Stomach (tissue), 8 donors: ENCODE measurements at regions not wholly inside any gene's neighbourhood (a gene's known extent, or its start where the extent isn't known, plus 50 kb on each side); places are given as distances from the start of the nearest gene placed in this dataset.

Source experiments
- DNase-seq, 2 donors: peaks; one replicate each; pipeline versions ENCODE4 v3.0.0 to v3.0.0-alpha.2; 2013 to 2019
- H3K27ac ChIP-seq, 5 donors: fragments of 200-600 bp in 4 of 5; sonication (generic) in 4 of 5; one replicate each; pipeline ENCODE4 v1.5.1; 2013 to 2019; ENCODE audit warnings: mild to moderate bottlenecking in 1 of 5, moderate library complexity in 1 of 5
- H3K27me3 ChIP-seq, 3 donors: fragments of 200-600 bp; sonication (generic); one replicate each; pipeline ENCODE4 v1.5.1; 2017 to 2019; ENCODE audit warnings: mixed run types in 1 of 3
- H3K36me3 ChIP-seq, 4 donors: fragments of 200-600 bp; sonication (generic); 1 replicate in 3 of 4; 2 replicates in 1 of 4; pipeline ENCODE4 v1.5.1; 2016 to 2019
- H3K4me1 ChIP-seq, 4 donors: fragments of 200-600 bp; sonication (generic); one replicate each; pipeline ENCODE4 v1.5.1; 2016 to 2019
- H3K4me3 ChIP-seq, 4 donors: fragments of 200-600 bp; sonication (generic) in 3 of 4; one replicate each; pipeline ENCODE4 v1.5.1; 2016 to 2019; ENCODE audit warnings: mild to moderate bottlenecking in 1 of 4
- H3K9me3 ChIP-seq, 4 donors: fragments of 200-600 bp; sonication (generic); one replicate each; pipeline ENCODE4 v1.5.1; 2016 to 2019
- CTCF ChIP-seq, 7 experiments: fragments of 450-650 bp in 4 of 7; fragments of 200-600 bp in 3 of 7; sonication (generic) in 3 of 7; IDR thresholded peaks; one replicate each; pipeline ENCODE4 v1.5.1; 2016 to 2019; ENCODE audit warnings: antibody characterized with exemption in 7 of 7, control low read depth in 2 of 7, mild to moderate bottlenecking in 1 of 7
- EP300 ChIP-seq: sonication (generic); formaldehyde crosslinking; IDR thresholded peaks from one replicate; pipeline ENCODE4 v1.6.1; 2017; ENCODE audit warnings: antibody characterized with exemption
- POLR2A ChIP-seq, 4 donors: fragments of 450-650 bp; IDR thresholded peaks; one replicate each; pipeline ENCODE4 v1.6.1; 2016; ENCODE audit warnings: antibody characterized with exemption in 4 of 4, control low read depth in 2 of 4, mild to moderate bottlenecking in 1 of 4, moderate library complexity in 1 of 4
- POLR2AphosphoS5 ChIP-seq, 3 donors: sonication (generic); formaldehyde crosslinking; IDR thresholded peaks; one replicate each; pipeline ENCODE4 v1.6.1; 2016; ENCODE audit warnings: antibody characterized with exemption in 3 of 3
- whole genome bisulfite sequencing, 5 donors: extraction: QIAGEN DNeasy Blood & Tissue Kit in 3 of 5; methylation state at CpG; one replicate each; pipeline versions ENCODE4 v1.1.5 to v1.1.7; 2013 to 2018; 5-methylcytosine and 5-hydroxymethylcytosine counted together
- intact Hi-C: fragments of 100-400 bp; cut with DNase I; formaldehyde crosslinking; loops from one replicate; pipeline ENCODE4 v1.15.1; 2023; ENCODE audit warnings: low total_unique reads
- donor health status: healthy with polysubstance abuse.
- donor health status: Bipolar disorder and iron deficiency.
- donor health status: healthy.

- intact Hi-C loops, result no loop called here
- Histone ChIP-seq H3K27me3 (no peaks in the 10 kb centered on the region), H3K27ac (no peak overlapping the region), H3K36me3 (no peaks in the 10 kb centered on the region), H3K4me3 (no peak overlapping the region), H3K9me3 (peaks cover 0 to 11% (median 7%) of the 10 kb centered on the region in 4 donors), H3K4me1 (no peaks in the 10 kb centered on the region)
- 79 to 91% (median 89%) methylated on average over 1 of the region's 1 CpG for WGBS, 5 donors
- DNase-seq, result no peak
- no peak for TF ChIP-seq POLR2AphosphoS5 (IDR thresholded peaks at IDR 0.05)
- TF ChIP-seq EP300, result no peak
- TF ChIP-seq POLR2A (IDR thresholded peaks at IDR 0.05), result no peak
- TF ChIP-seq CTCF (IDR thresholded peaks at IDR 0.05), result no peak
Observed at GRCh38 chr4:134695433-134695832, 493.8 kb upstream of the PABPC4L start.

DNA sequence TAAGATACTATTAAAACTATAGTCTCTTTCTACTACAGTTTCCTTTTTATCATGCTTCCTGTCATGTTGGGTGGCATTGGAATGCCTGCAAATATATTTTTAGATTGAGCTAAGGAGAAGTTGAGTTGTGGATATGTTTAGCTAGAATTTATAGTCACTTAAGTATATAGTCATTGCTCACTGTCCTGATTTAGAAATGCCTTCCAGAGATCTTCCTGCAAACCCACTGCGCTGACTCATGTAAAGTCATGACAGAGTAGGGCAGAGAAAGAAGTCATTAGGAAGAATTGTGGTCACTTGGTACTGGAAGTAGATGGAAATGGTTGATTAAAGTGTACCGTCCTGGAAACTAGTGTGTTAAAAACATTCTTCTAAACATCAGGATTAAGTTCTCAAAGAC, 490.3 kb upstream of the PABPC4L start:
- Histone ChIP-seq H3K27me3 (no peaks in the 10 kb centered on the region), H3K27ac (no peak overlapping the region), H3K4me1 (no peaks in the 10 kb centered on the region), H3K36me3 (no peaks in the 10 kb centered on the region), H3K4me3 (no peak overlapping the region), H3K9me3 (no peaks in the 10 kb centered on the region)
- 77 to 91% (median 83%) methylated on average over 2 of the region's 2 CpGs for WGBS, 5 donors
- intact Hi-C loops, result no loop called here
- no peak for TF ChIP-seq EP300
- TF ChIP-seq CTCF (IDR thresholded peaks at IDR 0.05), result no peak
- no peak for TF ChIP-seq POLR2A (IDR thresholded peaks at IDR 0.05)
- TF ChIP-seq POLR2AphosphoS5 (IDR thresholded peaks at IDR 0.05), result no peak
- DNase-seq, result no peak

DNA sequence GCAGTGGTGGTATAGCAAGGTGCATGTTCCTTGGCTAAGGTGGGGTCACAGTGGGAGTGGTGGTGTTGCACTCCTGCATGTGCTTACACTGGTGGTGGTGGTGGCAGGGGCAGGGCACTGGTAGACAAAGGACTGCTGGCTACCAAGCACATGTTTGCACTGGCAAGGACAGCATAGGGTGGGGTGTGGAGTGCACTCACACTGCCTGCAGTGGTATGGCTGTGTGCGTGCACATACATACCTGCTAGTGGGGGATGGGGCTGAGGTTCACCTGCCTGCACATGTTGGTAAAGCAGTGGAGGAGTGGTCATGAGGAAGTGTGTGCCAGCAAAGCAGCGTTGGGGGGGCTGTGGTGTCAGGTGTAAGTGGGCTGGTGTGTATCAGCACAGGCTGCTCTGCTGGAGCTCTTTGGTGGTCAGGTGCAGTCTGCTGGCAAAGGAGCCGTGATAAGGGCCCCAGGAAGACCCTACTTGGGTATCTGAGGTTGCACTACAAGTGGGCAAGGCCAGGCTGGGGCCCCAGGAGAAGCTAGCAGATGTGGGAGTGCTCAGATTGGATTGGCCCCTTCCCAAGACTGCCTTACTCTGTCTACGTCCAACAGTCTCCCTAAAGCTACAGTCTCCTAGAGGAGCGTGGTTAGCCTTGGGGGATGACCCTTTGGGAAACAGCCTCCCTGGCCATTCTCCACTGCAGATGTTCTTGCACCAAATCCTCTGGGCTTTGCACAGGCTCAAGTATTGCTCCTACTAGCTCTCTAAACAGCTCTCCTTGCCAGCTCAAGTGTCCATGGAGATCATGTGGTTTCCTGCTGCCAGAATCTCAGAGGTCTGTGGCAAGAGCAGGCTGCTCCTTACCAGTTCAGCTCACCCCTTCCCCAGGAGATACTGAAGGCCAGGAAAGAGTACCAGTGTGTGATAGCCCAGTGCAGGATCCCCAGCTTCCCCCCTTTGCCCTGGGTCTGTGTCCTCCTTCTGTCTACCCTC, 486.3 kb upstream of the PABPC4L start:
- H3K4me1 ChIP-seq, result no peaks in the 10 kb centered on the region
- 56 to 71% (median 61%) methylated on average over 5 of the region's 5 CpGs for WGBS, 5 donors
- no peaks in the 10 kb centered on the region for H3K27me3 ChIP-seq
- no peaks in the 10 kb centered on the region for H3K36me3 ChIP-seq
- no peak overlapping the region for H3K27ac ChIP-seq
- intact Hi-C loops, result no loop called here
- H3K9me3 ChIP-seq, result no peaks in the 10 kb centered on the region
- no peak overlapping the region for H3K4me3 ChIP-seq
- peak in 1 of 2 donors; percentile 9 for DNase-seq
- TF ChIP-seq POLR2A (IDR thresholded peaks at IDR 0.05), result no peak
- TF ChIP-seq POLR2AphosphoS5 (IDR thresholded peaks at IDR 0.05), result no peak
- TF ChIP-seq EP300, result no peak
- TF ChIP-seq CTCF (IDR thresholded peaks at IDR 0.05), result no peak

GRCh38 chr4:134677209-134677814, 475.7 kb upstream of the PABPC4L start:
- no peaks in the 10 kb centered on the region for H3K9me3 ChIP-seq
- no peak overlapping the region for H3K4me3 ChIP-seq
- intact Hi-C loops, result no loop called here

More at GRCh38 chr4:134677209-134677814, 475.7 kb upstream of the PABPC4L start:
- H3K27ac ChIP-seq, result no peak overlapping the region
- WGBS, 5 donors, result 21 to 60% (median 35%) methylated on average over 1 of the region's 1 CpG
- TF ChIP-seq EP300, result no peak
- no peaks in the 10 kb centered on the region for H3K4me1 ChIP-seq
- no peaks in the 10 kb centered on the region for H3K27me3 ChIP-seq
- no peaks in the 10 kb centered on the region for H3K36me3 ChIP-seq
- no peak for DNase-seq
